HUES48 (cell line): ENCODE measurements at regions not wholly inside any gene's neighbourhood (a gene's known extent, or its start where the extent isn't known, plus 50 kb on each side); places are given as distances from the start of the nearest gene placed in this dataset.

Experiments used
- H3K27ac ChIP-seq: one replicate; pipeline ENCODE4 v1.7.0; 2013; ENCODE audit warnings: low read depth, low read length, inconsistent platforms
- H3K27me3 ChIP-seq: 2 replicates; pipeline ENCODE4 v1.6.1; 2013; ENCODE audit warnings: mild to moderate bottlenecking, low read length; ENCODE audit not compliant: control insufficient read depth, insufficient read depth
- H3K36me3 ChIP-seq: 2 replicates; pipeline ENCODE4 v1.6.1; 2013; ENCODE audit warnings: low read length; ENCODE audit not compliant: control insufficient read depth, insufficient read depth
- H3K4me1 ChIP-seq: 2 replicates; pipeline ENCODE4 v1.6.1; 2013; ENCODE audit warnings: mild to moderate bottlenecking, low read length; ENCODE audit not compliant: control insufficient read depth, insufficient read depth
- H3K4me3 ChIP-seq: 2 replicates; pipeline ENCODE4 v1.5.1; 2013; ENCODE audit warnings: mild to moderate bottlenecking, low read depth, low read length
- H3K9ac ChIP-seq: 2 replicates; pipeline ENCODE4 v1.6.1; 2013; ENCODE audit warnings: mild to moderate bottlenecking, low read depth, low read length, moderate library complexity
- H3K9me3 ChIP-seq: 2 replicates; pipeline ENCODE4 v1.6.1; 2013; ENCODE audit warnings: low read length; ENCODE audit not compliant: control insufficient read depth, insufficient read depth

DNA sequence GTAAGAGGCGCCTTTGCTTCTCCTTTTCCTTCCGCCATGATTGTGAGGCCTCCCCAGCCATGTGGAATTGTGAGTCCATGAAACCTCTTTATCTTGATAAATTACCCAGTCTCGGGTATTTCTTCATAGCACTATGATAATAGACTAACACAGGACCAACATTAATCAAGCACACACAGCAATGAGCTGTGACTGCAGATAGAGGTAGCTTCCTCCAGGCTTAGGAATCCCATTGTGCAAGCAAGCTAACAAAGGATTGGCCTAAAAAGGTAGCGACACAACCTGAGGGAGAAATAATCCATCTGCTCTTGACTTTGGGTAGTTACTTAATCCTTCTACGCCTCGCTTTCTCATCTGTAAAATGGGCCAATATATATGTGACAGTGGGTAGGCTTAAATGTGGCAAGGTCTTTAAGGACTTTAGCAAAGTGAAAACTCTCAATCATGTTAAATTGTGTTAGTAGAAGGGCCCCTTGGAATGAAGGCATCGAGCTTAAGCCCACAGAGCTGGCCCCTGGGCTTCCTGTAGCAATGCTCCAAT, 393.6 kb downstream of the SOX9 start:
- H3K4me1 ChIP-seq = peaks cover 48% of the 10 kb centered on the region
- no peaks in the 10 kb centered on the region for H3K9me3 ChIP-seq
- no peak overlapping the region for H3K4me3 ChIP-seq
- H3K9ac ChIP-seq = no peak overlapping the region
- H3K27ac ChIP-seq = no peak overlapping the region
- no peaks in the 10 kb centered on the region for H3K36me3 ChIP-seq
- H3K27me3 ChIP-seq = no peaks in the 10 kb centered on the region

DNA sequence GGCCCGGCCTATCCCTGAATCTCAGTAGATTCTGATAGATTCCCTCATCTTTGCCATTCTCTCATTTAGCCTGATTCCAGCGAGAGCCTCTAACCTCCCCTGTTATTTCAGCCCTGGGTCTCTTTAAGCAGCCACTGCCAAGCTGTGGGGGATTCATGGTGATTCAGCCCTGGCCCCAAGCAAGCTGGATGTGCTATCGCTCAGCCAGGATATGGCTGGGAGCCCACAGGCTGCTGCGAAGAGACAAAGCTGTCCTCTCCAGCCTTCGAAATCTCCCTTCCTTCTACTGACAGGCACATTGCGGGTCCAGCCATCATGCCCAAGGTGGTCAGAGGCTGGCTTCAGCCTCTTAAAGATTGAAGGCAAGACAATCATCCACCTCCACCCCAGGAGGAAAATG, 394.1 kb downstream of the SOX9 start:
- Histone ChIP-seq H3K4me1 (peaks cover 46% of the 10 kb centered on the region), H3K27ac (no peak overlapping the region), H3K27me3 (no peaks in the 10 kb centered on the region), H3K9me3 (no peaks in the 10 kb centered on the region), H3K36me3 (no peaks in the 10 kb centered on the region), H3K4me3 (no peak overlapping the region), H3K9ac (no peak overlapping the region)

DNA sequence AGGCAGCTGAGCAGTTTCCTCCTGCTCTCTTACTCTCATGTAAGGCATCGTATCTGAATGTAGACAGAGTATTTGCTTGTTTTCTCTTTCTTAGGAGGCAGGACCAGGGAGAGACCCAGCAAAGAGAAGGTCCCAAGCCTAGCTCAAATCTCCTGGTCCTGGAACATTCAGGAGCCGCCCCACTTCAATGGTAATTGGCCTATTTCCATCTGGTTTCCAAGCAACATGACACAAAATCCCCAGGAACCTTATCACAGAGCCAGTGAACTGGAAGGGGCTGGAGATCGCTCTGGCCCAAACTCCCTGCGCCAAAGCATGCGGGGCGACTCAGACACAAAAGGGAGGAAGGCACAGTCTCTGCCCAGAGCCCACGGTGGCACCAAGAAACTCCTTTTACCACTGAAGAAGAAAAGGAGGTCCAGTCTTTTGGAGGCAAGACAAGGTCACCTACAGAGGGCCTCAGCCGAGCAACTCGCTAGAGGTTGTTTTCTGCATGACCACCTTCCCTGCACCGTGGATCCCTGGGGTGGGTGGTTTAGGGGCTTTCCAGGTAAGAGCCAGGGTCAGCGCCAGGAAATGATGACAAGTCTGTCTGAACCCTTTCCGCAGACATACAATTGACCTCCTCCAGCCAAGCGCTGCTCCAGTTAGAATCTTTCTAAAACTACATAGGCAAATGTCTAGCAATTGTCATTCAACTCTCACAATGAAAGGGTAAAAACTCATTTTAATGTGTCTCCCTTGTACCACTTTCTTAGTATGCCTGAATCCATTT, 394.7 kb downstream of the SOX9 start:
- H3K9ac ChIP-seq = no peak overlapping the region
- H3K27me3 ChIP-seq = no peaks in the 10 kb centered on the region
- H3K36me3 ChIP-seq = no peaks in the 10 kb centered on the region
- peaks cover 41% of the 10 kb centered on the region for H3K4me1 ChIP-seq
- no peak overlapping the region for H3K27ac ChIP-seq
- H3K9me3 ChIP-seq = no peaks in the 10 kb centered on the region
- H3K4me3 ChIP-seq = no peak overlapping the region

DNA sequence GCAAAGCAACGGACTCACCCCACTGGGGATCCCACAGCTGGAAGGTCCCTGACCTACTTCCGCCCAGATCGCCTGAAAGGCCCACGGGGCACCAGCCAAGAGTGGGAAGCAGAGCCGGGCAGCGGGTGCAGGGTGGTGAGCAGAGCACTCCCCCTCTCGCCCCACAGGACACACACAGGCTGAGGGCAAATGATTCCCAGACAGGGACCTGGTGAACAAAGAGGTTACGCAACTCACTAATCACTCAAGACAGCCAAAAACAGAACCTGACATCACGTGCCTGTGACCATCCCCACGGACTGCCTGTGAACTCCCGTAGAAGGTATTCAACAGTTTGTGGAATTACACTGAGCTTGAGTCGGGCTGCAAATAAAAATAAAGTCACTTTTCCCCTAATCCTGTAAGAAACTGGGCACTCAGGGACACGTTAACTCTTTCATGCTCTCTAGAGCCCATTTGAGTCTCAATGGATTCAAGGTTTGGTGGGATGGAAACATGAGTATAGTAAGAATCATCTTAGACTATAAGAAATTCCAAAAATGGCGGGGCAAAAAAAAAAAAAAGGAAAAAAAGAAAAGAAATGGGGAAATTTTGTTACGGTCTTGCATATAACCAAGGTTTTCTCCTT, 396.1 kb downstream of the SOX9 start:
- Histone ChIP-seq H3K36me3 (no peaks in the 10 kb centered on the region), H3K4me1 (peaks cover 38% of the 10 kb centered on the region), H3K9me3 (no peaks in the 10 kb centered on the region), H3K27me3 (no peaks in the 10 kb centered on the region), H3K27ac (no peak overlapping the region), H3K9ac (no peak overlapping the region), H3K4me3 (no peak overlapping the region)

DNA sequence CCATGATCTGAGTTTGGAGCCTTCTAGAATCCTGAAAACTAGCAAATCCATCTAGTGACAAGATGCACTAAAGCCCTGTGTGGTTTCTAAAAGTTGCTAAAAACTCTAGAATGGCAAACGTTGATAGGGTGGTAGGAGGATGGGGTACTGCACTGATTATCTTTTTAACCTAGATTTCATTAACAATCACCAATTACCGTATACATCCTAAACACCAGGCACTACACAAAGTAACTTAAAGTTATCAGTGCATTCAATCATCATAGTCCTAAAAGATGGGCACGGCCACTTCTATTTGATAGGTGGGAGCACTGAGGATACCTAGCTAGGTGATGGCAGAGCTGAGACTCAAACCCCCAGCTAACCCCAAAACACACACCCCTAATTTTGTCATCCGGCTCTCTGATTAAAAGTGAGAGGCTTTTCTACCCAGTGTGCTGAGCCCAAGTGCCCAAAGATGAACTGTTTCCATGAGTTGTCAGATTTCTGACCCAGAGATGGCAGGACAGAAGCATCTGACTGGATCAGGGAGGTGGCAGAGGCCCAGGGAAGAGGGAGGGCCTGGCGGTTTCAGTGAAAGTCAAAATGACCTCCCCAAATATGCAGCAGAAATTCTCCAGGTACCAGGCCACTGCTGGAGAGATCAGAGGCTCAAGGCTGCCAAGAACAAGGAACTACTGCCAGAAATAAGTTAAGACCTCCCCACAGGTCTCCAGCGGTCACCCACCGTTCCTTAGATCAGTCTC, 396.8 kb downstream of the SOX9 start:
- peaks cover 38% of the 10 kb centered on the region for H3K4me1 ChIP-seq
- no peaks in the 10 kb centered on the region for H3K27me3 ChIP-seq
- no peaks in the 10 kb centered on the region for H3K36me3 ChIP-seq
- H3K27ac ChIP-seq = no peak overlapping the region
- no peaks in the 10 kb centered on the region for H3K9me3 ChIP-seq
- no peak overlapping the region for H3K4me3 ChIP-seq
- no peak overlapping the region for H3K9ac ChIP-seq

DNA sequence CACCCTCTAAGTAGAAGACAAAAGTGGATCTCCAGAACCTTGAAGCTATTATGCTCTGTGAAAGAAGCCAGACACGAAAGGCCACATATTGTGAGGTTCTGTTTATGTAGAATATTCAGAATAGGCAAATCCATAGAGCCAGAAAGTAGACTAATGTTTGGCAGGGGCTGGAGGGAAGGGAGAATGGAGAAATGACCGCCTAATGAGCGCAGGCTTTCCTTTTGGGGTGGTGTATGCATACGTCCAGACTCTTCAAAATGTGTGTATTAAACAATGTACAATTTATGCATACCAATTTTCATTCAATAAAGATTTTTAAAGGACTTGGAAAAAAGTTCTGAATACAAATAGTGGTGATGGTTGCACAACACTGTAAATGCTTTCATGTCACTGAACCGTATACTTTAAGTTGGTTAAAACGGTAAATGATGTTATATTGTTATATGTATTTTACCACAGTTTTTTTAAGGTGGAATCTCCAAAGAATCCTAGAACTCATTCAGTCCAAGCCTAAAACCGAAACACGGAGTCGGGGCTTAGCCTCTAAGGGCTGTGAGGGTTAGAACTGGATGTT, 397.4 kb downstream of the SOX9 start:
- no peak overlapping the region for H3K9ac ChIP-seq
- H3K4me3 ChIP-seq = no peak overlapping the region
- no peak overlapping the region for H3K27ac ChIP-seq
- peaks cover 38% of the 10 kb centered on the region for H3K4me1 ChIP-seq
- H3K36me3 ChIP-seq = no peaks in the 10 kb centered on the region
- no peaks in the 10 kb centered on the region for H3K27me3 ChIP-seq
- no peaks in the 10 kb centered on the region for H3K9me3 ChIP-seq

DNA sequence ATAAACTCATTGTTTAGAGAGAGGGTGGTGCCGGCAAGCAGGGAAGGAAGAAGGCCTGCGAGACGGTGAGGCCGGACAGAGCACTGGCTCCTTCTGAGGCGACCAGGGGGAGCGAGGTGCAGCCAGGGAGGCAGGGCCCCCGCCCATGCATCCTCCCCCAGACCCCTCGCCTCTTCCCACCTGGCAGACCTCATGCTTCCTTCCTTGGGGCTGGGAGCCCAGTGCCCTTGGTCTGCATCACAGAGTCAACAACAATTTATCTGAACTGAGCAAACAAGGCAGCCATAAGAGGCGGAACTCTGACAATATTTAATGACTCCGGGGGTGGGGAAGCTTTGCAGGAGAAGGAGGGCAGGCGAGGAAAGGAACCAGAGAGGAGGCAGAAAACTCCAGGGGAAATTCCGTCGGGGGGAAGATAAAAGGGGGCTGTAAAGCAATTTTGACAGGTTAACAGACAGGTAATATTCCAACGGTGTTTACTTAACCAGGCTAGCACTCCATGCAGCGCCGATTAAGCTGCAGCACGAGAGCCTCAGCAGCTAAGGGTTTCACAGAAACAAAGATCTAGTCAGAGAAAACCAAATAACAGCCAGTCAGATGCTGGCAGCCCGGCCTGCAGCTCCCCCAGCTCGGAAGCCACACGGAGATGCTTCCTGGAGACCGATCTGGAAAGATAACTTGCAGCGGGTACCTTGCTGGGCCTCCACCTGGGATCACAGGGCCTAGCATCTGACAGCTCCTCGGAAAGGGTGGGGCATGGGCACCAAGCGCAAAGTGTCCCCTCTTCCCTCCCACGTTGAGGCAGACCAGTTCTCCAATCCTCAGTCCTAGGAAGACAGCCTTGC, 398.2 kb downstream of the SOX9 start:
- Histone ChIP-seq H3K9ac (no peak overlapping the region), H3K36me3 (no peaks in the 10 kb centered on the region), H3K9me3 (no peaks in the 10 kb centered on the region), H3K4me1 (peaks cover 38% of the 10 kb centered on the region), H3K4me3 (no peak overlapping the region), H3K27me3 (no peaks in the 10 kb centered on the region), H3K27ac (no peak overlapping the region)

DNA sequence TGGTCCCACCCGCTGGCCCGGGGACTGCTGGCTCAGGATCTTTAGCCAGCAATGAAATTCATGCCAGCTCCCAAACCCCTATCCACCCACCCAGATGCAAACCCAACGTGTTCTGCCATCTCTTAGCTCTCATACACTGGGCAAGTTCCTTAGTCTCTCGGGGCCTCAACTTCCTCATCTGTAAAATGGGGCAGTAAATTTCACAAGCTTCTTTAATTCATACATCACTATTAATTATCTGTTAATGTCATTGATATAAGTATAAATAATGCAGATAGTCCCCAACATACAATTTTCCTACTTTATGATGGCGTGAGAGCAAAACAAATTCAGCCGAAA, 398.7 kb downstream of the SOX9 start:
- H3K4me1 ChIP-seq = peaks cover 38% of the 10 kb centered on the region
- no peak overlapping the region for H3K4me3 ChIP-seq
- H3K27ac ChIP-seq = no peak overlapping the region
- no peaks in the 10 kb centered on the region for H3K9me3 ChIP-seq
- H3K36me3 ChIP-seq = no peaks in the 10 kb centered on the region
- H3K27me3 ChIP-seq = no peaks in the 10 kb centered on the region
- no peak overlapping the region for H3K9ac ChIP-seq

DNA sequence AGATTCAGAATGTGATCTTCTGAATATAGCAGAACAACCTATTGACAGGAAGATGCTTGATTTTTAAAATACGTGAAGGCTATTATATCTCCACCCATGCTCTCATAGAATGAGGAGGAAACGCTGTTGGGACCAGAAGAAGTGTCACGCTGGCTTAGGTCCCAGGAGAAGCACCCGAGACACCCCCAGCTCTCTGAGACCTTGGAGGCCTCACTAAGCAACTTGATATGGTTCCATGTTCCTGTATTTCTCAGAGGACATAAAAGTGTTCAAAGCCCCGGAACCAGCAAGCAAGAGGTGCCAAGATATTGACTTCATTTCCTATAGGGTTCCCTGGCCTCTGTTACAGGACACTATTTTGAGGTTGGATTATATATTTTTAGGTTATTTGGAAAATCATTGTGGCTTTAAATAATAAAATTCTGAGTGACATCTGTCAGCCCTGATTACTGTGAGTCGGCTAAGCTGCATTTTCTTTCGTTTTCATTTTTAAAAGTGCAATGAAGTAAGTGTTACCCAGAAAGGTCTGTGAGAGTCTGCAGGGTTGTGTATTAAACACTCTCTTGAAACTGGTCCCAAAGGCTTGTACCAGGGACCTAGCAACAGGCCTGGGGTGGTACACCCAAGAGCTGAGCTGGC, 400.0 kb downstream of the SOX9 start:
- Histone ChIP-seq H3K4me3 (no peak overlapping the region), H3K4me1 (peaks cover 32% of the 10 kb centered on the region), H3K27ac (no peak overlapping the region), H3K9me3 (no peaks in the 10 kb centered on the region), H3K9ac (no peak overlapping the region), H3K36me3 (no peaks in the 10 kb centered on the region), H3K27me3 (no peaks in the 10 kb centered on the region)

DNA sequence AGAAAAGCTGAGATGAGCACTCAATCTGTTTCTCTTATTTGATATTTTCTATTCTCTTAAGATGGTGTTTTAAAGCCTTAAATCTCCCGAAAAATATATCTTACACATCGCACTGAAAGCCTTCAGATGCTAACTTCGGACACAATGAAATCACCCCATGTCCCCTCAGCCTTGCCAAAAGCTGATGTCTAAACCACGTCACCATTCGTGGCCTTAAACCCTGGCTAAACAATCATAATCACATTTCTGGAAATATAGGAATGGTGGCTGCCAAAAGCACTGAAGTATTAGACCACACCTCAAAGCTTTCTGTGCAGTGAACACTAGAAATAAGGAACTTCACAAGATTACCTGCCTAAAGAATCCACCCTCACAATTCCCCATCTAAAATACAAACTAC, 402.7 kb downstream of the SOX9 start:
- Histone ChIP-seq H3K27ac (no peak overlapping the region), H3K4me1 (peaks cover 10% of the 10 kb centered on the region), H3K36me3 (no peaks in the 10 kb centered on the region), H3K9ac (no peak overlapping the region), H3K27me3 (no peaks in the 10 kb centered on the region), H3K4me3 (no peak overlapping the region), H3K9me3 (no peaks in the 10 kb centered on the region)
